ACHN (cell line): ENCODE measurements at regions not wholly inside any gene's neighbourhood (a gene's known extent, or its start where the extent isn't known, plus 50 kb on each side); places are given as distances from the start of the nearest gene placed in this dataset.
"Not testable (repeated sequence)": the region's sequence is repeated elsewhere in the genome, so short reads cannot be mapped to it uniquely, and the experiment has no call there.

Experiments used
- DNase-seq: peaks from one replicate; pipeline ENCODE4 v3.0.0-alpha.2; 2015
- in situ Hi-C: cut with HindIII; loops from 2 replicates; pipeline ENCODE4 v1.10.0; 2017; ENCODE audit warnings: low sequenced_read_pairs, low pct_ligation_motif_present, low pct_unique_long_range_greater_than_20kb

GRCh38 chr3:5563537-5564277 lies 376.2 kb downstream of the EDEM1 start:
- DNase-seq, result no peak
- in situ Hi-C loops, result no loop called here

- DNase-seq, result no peak
- in situ Hi-C loops, result no loop called here
These were observed 376.8 kb downstream of the EDEM1 start for GRCh38 chr3:5564278-5564666.

GRCh38 chr3:5565026-5565425 lies 377.5 kb downstream of the EDEM1 start:
- no peak for DNase-seq
- in situ Hi-C loops, result no loop called here

GRCh38 chr3:5567113-5567512 lies 379.6 kb downstream of the EDEM1 start:
- no peak for DNase-seq
- in situ Hi-C loops, result no loop called here

- no peak for DNase-seq
These were observed 380.9 kb downstream of the EDEM1 start for GRCh38 chr3:5568451-5568850.

GRCh38 chr3:5569152-5569551 lies 381.6 kb downstream of the EDEM1 start:
- DNase-seq, result no peak

More at GRCh38 chr3:5568451-5568850, 380.9 kb downstream of the EDEM1 start:
- in situ Hi-C loops, result no loop called here

GRCh38 chr3:5572168-5572567 lies 384.7 kb downstream of the EDEM1 start:
- DNase-seq, result no peak
- in situ Hi-C loops, result no loop called here

More at GRCh38 chr3:5569152-5569551, 381.6 kb downstream of the EDEM1 start:
- in situ Hi-C loops, result no loop called here

- in situ Hi-C loops, result no loop called here
- no peak for DNase-seq
These were observed 388.9 kb downstream of the EDEM1 start for GRCh38 chr3:5576277-5577011.

GRCh38 chr3:5579139-5579602 lies 391.7 kb downstream of the EDEM1 start:
- DNase-seq, result no peak
- in situ Hi-C loops, result no loop called here

GRCh38 chr3:5579946-5580345 lies 392.4 kb downstream of the EDEM1 start:
- in situ Hi-C loops, result no loop called here
- no peak for DNase-seq

- no peak for DNase-seq
- in situ Hi-C loops, result no loop called here
These were observed 393.3 kb downstream of the EDEM1 start for GRCh38 chr3:5580826-5581225.

- in situ Hi-C loops, result no loop called here
- DNase-seq, result no peak
These were observed 394.2 kb downstream of the EDEM1 start for GRCh38 chr3:5581743-5582142.

- no peak for DNase-seq
- in situ Hi-C loops, result no loop called here
These were observed 396.4 kb downstream of the EDEM1 start for GRCh38 chr3:5583920-5584319.

GRCh38 chr3:5585085-5585484 lies 397.6 kb downstream of the EDEM1 start:
- in situ Hi-C loops, result no loop called here
- DNase-seq, result no peak

GRCh38 chr3:5606884-5607472 lies 419.5 kb downstream of the EDEM1 start:
- in situ Hi-C loops, result no loop called here
- no peak for DNase-seq

GRCh38 chr3:5607581-5607980 lies 420.1 kb downstream of the EDEM1 start:
- in situ Hi-C loops, result no loop called here

GRCh38 chr3:5608971-5609370 lies 421.5 kb downstream of the EDEM1 start:
- DNase-seq, result not testable (repeated sequence)

More at GRCh38 chr3:5607581-5607980, 420.1 kb downstream of the EDEM1 start:
- DNase-seq, result no peak

GRCh38 chr3:5613599-5613998 lies 426.1 kb downstream of the EDEM1 start:
- no peak for DNase-seq
- in situ Hi-C loops, result no loop called here

More at GRCh38 chr3:5608971-5609370, 421.5 kb downstream of the EDEM1 start:
- in situ Hi-C loops, result not testable (repeated sequence)

GRCh38 chr3:5616873-5617272 lies 429.4 kb downstream of the EDEM1 start:
- in situ Hi-C loops, result no loop called here
- DNase-seq, result no peak
